Thymus (tissue), 11 donors: ENCODE measurements at regions not wholly inside any gene's neighbourhood (a gene's known extent, or its start where the extent isn't known, plus 50 kb on each side); places are given as distances from the start of the nearest gene placed in this dataset.

Source experiments
- DNase-seq, 9 donors: peaks; one replicate each; pipeline ENCODE4 v3.0.0-alpha.2; 2013; ENCODE audit warnings: low spot score in 9 of 9, low read depth in 6 of 9, missing footprints in 1 of 9
- H3K27ac ChIP-seq, 2 donors: one replicate each; pipeline ENCODE4 v1.5.1; 2013; ENCODE audit warnings: control low read depth in 1 of 2, low read depth in 1 of 2, low read length in 1 of 2, mild to moderate bottlenecking in 1 of 2, moderate library complexity in 1 of 2
- H3K27me3 ChIP-seq, 2 donors: one replicate each; pipeline ENCODE4 v1.5.1; 2013; ENCODE audit warnings: low read length in 1 of 2; ENCODE audit not compliant: control insufficient read depth in 2 of 2, insufficient read depth in 1 of 2
- H3K36me3 ChIP-seq, 2 donors: one replicate each; pipeline ENCODE4 v1.5.1; 2013; ENCODE audit warnings: low read length in 1 of 2, mild to moderate bottlenecking in 1 of 2, moderate library complexity in 1 of 2; ENCODE audit not compliant: control insufficient read depth in 2 of 2, insufficient read depth in 2 of 2
- H3K4me1 ChIP-seq, 2 donors: one replicate each; pipeline ENCODE4 v1.5.1; 2013; ENCODE audit warnings: low read length in 2 of 2; ENCODE audit not compliant: control insufficient read depth in 2 of 2, insufficient read depth in 2 of 2
- H3K4me3 ChIP-seq, 2 donors: one replicate each; pipeline ENCODE4 v1.5.1; 2013; ENCODE audit warnings: low read length in 2 of 2, control low read depth in 1 of 2, mild to moderate bottlenecking in 1 of 2
- H3K9me3 ChIP-seq, 2 donors: one replicate each; pipeline ENCODE4 v1.5.1; 2013; ENCODE audit warnings: low read length in 1 of 2, mild to moderate bottlenecking in 1 of 2; ENCODE audit not compliant: control insufficient read depth in 2 of 2, insufficient read depth in 1 of 2
- WGBS: extraction: QIAGEN DNeasy Blood & Tissue Kit; methylation state at CpG from one replicate; pipeline ENCODE4 v1.1.7; 2013; 5-methylcytosine and 5-hydroxymethylcytosine counted together
- donor health status: healthy.

GRCh38 chr22:49295851-49296560 is 531.7 kb downstream of the BRD1 start:
- WGBS = 94% methylated on average over 18 of the region's 18 CpGs
- DNase-seq = no peak
- Histone ChIP-seq H3K36me3 (no peaks in the 10 kb centered on the region), H3K27me3 (no peaks in the 10 kb centered on the region), H3K27ac (no peak overlapping the region), H3K9me3 (peaks cover 0 to 5% of the 10 kb centered on the region in 2 donors), H3K4me3 (no peak overlapping the region), H3K4me1 (no peaks in the 10 kb centered on the region)

DNA sequence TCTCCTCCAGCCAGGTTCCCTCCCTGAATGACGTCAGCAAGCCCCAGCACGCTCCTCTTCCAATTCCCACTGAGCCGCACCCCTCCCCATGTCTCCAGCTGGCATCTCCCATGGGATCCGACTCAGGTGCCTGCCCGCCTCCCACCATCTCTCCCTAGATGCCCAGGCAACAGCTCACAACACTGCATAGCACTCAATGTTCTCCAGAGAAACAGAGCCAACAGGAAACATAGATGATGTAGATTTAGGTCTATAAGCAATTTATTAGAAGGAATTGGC is 532.3 kb downstream of the BRD1 start:
- no peak overlapping the region for H3K27ac ChIP-seq
- no peak for DNase-seq
- H3K36me3 ChIP-seq = no peaks in the 10 kb centered on the region
- peaks cover 0 to 5% of the 10 kb centered on the region in 2 donors for H3K9me3 ChIP-seq
- H3K4me3 ChIP-seq = no peak overlapping the region
- no peaks in the 10 kb centered on the region for H3K27me3 ChIP-seq
- no peaks in the 10 kb centered on the region for H3K4me1 ChIP-seq
- WGBS = 89% methylated on average over 5 of the region's 5 CpGs

DNA sequence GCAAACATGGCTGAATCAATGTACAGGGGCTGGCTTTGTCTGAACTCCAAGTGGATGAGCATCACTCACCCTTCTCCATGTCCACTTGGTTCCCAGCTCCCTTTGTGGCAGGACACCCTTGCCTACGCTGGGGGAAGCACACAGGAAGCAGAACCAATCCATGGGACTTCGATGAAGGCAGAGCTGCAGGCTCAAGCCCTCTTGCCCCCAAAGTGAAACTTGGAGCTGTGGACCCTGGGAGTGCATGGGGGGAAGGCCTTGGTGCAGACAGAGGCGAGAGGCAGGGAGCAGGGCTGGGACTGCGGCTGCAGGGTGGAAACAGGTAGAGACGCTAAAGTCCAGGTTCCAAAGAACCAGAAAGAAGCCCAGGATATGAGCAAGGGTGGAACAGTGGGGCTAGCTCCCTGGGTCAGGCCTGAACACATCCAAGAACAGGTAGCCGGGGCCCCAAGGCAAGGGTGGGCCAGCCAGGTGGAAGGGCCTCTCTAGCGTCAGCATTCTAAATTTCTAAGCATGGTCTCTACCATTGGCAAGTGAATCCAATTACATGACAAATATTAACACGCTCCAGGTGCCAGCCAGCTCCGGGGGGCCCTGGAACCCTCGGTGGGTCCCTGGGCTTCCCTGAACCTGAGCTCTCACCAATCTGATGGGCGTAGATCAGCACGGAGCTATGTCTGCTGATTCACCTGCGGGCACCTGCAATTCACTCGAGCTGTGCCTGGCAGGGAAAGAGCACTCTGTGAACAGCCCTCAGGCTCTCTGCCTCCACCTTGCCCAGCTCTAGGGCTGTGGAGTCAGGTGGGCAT is 532.8 kb downstream of the BRD1 start:
- Histone ChIP-seq H3K9me3 (peaks cover 0 to 5% of the 10 kb centered on the region in 2 donors), H3K36me3 (no peaks in the 10 kb centered on the region), H3K4me1 (no peaks in the 10 kb centered on the region), H3K4me3 (no peak overlapping the region), H3K27ac (no peak overlapping the region), H3K27me3 (no peaks in the 10 kb centered on the region)
- DNase-seq = no peak
- 80% methylated on average over 14 of the region's 14 CpGs for WGBS

DNA sequence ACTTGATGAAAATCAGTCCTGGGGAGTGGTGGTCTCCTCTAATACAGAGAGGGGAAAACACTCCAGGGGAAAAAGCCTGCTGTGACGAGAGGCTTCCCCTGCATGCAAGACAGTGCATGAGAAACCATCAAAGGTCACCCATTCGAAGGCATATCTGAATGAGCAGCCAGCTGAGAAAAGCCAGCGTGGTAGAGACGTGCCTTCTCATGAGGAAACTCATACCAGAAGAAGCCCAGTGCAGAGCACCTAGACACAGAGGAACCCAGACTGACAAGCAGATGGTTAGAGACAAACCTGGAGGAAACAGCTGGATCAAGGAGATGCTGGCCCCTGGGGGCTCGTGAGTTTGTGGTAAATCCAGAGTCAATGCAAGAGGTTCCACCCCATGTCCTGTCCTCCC is 534.8 kb downstream of the BRD1 start:
- H3K27me3 ChIP-seq = no peaks in the 10 kb centered on the region
- H3K9me3 ChIP-seq = peaks cover 0 to 5% of the 10 kb centered on the region in 2 donors
- H3K4me3 ChIP-seq = no peak overlapping the region
- no peak for DNase-seq
- no peak overlapping the region for H3K27ac ChIP-seq
- no peaks in the 10 kb centered on the region for H3K36me3 ChIP-seq
- H3K4me1 ChIP-seq = no peaks in the 10 kb centered on the region
- 82% methylated on average over 5 of the region's 5 CpGs for WGBS

- Histone ChIP-seq H3K4me3 (no peak overlapping the region), H3K9me3 (peaks cover 0 to 5% of the 10 kb centered on the region in 2 donors), H3K36me3 (no peaks in the 10 kb centered on the region), H3K4me1 (no peaks in the 10 kb centered on the region), H3K27me3 (no peaks in the 10 kb centered on the region), H3K27ac (no peak overlapping the region)
- no peak for DNase-seq
- WGBS = 84% methylated on average over 5 of the region's 5 CpGs
Observed at GRCh38 chr22:49291781-49292180, 535.9 kb downstream of the BRD1 start.

DNA sequence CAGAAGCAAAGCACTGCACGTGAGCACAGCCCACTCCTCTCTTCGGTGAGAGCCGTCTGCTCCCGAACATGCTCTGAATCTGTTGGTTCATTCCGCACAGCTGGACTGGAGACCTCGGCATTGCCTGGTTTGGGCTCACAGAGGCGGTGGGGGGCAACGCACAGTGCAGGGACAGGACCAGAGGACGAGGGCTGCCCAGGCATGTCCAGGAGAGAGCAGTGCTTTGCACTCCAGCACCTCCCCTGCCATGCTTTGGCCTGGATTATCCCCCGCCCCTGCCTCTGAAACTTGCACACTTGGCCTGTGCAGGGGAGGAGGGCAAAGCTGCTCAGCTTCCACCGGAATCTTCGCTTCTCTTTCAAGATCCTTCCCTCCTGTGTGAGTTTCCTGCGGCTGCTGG is 536.5 kb downstream of the BRD1 start:
- Histone ChIP-seq H3K27ac (no peak overlapping the region), H3K9me3 (peaks cover 0 to 5% of the 10 kb centered on the region in 2 donors), H3K27me3 (no peaks in the 10 kb centered on the region), H3K36me3 (no peaks in the 10 kb centered on the region), H3K4me3 (no peak overlapping the region), H3K4me1 (no peaks in the 10 kb centered on the region)
- WGBS = 77% methylated on average over 13 of the region's 13 CpGs
- DNase-seq = no peak

DNA sequence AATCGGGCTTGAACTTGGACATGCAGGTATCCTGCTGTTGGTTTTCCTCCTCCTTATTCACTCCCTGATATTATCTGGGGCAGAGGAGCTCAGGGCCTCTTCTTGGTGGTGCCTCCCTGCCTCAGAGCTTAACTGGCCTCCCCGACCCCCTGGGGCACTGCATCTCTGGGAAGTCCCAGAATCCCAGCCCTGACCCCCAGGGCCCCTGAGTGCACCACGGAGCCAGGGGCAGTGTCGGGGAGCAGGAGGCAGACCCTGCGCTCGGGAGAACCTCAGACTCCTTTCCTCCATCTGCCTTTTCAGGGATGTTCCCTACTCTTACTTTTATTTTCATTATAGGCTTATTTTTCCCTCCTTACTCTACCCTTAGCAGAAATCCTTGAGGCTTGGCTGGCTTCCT is 537.0 kb downstream of the BRD1 start:
- Histone ChIP-seq H3K27ac (no peak overlapping the region), H3K36me3 (no peaks in the 10 kb centered on the region), H3K27me3 (no peaks in the 10 kb centered on the region), H3K4me1 (no peaks in the 10 kb centered on the region), H3K9me3 (peaks cover 0 to 5% of the 10 kb centered on the region in 2 donors), H3K4me3 (no peak overlapping the region)
- 58% methylated on average over 6 of the region's 6 CpGs for WGBS
- no peak for DNase-seq

DNA sequence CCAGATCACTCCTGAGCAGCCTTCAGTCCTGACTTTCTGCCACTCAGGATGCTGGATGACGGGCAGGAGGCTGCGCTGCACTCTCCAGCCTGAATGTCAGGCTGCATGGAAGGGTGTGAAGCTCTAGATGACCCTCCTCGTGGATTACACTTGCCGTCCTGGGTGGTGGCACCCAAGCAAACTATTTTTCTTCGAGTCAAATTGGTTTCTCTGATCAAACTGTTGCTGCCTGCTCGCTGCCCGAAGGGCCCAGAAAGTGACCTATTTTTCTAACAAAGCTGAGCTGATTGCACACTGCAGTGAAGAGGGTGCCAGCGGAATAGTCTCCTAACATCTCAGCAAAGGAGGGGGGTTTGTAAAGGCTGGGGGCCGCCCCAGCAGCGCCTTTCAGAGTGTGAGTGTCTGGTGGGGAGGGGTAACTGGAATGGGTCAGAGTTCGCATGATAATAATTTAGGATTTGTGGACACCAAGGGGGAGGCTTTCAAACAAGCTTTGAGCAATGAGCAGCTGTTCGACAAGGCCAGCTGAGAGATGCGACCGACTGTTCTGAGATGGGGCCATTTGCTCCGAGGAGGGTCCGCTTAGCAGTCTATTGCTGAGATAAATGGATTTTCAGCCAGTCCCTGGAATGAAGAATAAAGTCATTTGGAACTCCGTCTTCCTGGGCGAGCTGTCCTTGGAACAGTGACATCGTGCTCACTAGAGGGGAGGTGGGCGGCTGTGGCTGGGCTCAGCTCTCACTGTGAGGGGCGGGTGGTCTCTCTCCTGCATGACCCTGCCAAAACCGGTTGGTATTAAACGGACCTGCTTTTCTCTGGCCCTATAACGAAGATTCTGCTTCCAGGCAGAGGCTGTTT is 537.6 kb downstream of the BRD1 start:
- WGBS = 76% methylated on average over 24 of the region's 24 CpGs
- Histone ChIP-seq H3K4me3 (no peak overlapping the region), H3K27ac (no peak overlapping the region), H3K36me3 (no peaks in the 10 kb centered on the region), H3K4me1 (no peaks in the 10 kb centered on the region), H3K9me3 (peaks cover 0 to 5% of the 10 kb centered on the region in 2 donors), H3K27me3 (no peaks in the 10 kb centered on the region)
- no peak for DNase-seq
